SU-DHL-6 (cell line): ENCODE measurements at regions not wholly inside any gene's neighbourhood (a gene's known extent, or its start where the extent isn't known, plus 50 kb on each side); places are given as distances from the start of the nearest gene placed in this dataset.

Experiments used
- H2AFZ ChIP-seq: fragments of 200-600 bp; sonication (generic); 2 replicates; pipeline ENCODE4 v1.6.1; 2014; ENCODE audit warnings: low read depth, mild to moderate bottlenecking, moderate library complexity, mixed read lengths, antibody characterized with exemption, low read length; ENCODE audit not compliant: severe bottlenecking
- H3F3A ChIP-seq: fragments of 200-600 bp; shearing (Covaris generic); 2 replicates; pipeline ENCODE4 v1.6.0; 2016; ENCODE audit warnings: antibody characterized with exemption, mild to moderate bottlenecking; ENCODE audit not compliant: insufficient read depth
- H3K27ac ChIP-seq: fragments of 200-600 bp; sonication (generic); 2 replicates; pipeline ENCODE4 v1.5.1; 2016; ENCODE audit warnings: low read depth, mild to moderate bottlenecking, low read length, moderate library complexity, mixed read lengths
- H3K27me3 ChIP-seq: fragments of 200-600 bp; sonication (generic), shearing (Covaris generic); 2 replicates; pipeline ENCODE4 v1.6.0; 2014; ENCODE audit warnings: mild to moderate bottlenecking, low read length
- H3K36me3 ChIP-seq: fragments of 200-600 bp; sonication (generic); 2 replicates; pipeline ENCODE4 v1.6.1; 2014; ENCODE audit warnings: mild to moderate bottlenecking, low read length, mixed read lengths
- H3K4me2 ChIP-seq: fragments of 300-600, 200-600 bp; shearing (Covaris generic), sonication (generic); 2 replicates; pipeline ENCODE4 v1.6.0; 2014; ENCODE audit warnings: low read length, low read depth, mild to moderate bottlenecking; ENCODE audit not compliant: poor library complexity, severe bottlenecking
- H3K4me3 ChIP-seq: fragments of 200-600 bp; sonication (generic); 2 replicates; pipeline ENCODE4 v1.5.1; 2014; ENCODE audit warnings: antibody characterized with exemption, low read length, mild to moderate bottlenecking, mixed read lengths; ENCODE audit not compliant: insufficient read depth, poor library complexity, severe bottlenecking
- H3K79me2 ChIP-seq: fragments of 200-600 bp; sonication (generic); 2 replicates; pipeline ENCODE4 v1.6.1; 2014; ENCODE audit warnings: mild to moderate bottlenecking, low read length, moderate library complexity; ENCODE audit not compliant: insufficient read depth
- H3K9ac ChIP-seq: fragments of 200-600 bp; sonication (generic); 2 replicates; pipeline ENCODE4 v1.7.0; 2014; ENCODE audit warnings: mild to moderate bottlenecking, low read length
- H3K9me2 ChIP-seq: fragments of 200-600 bp; sonication (generic); replicated peaks from 2 replicates; pipeline ENCODE4 v1.6.1; 2014; ENCODE audit warnings: low read length; ENCODE audit not compliant: insufficient read depth
- H3K9me3 ChIP-seq: fragments of 200-600 bp; sonication (generic); 2 replicates; pipeline ENCODE4 v1.6.1; 2014; ENCODE audit warnings: low read length, mixed read lengths; ENCODE audit not compliant: insufficient read depth
- H4K20me1 ChIP-seq: fragments of 200-600 bp; sonication (generic); 2 replicates; pipeline ENCODE4 v1.6.1; 2014; ENCODE audit warnings: low read depth, mild to moderate bottlenecking, antibody characterized with exemption, low read length, moderate library complexity, mixed read lengths
- EZH2phosphoT487 ChIP-seq: fragments of 200-600 bp; sonication (generic), shearing (Covaris generic); conservative IDR thresholded peaks from 2 replicates; pipeline ENCODE4 v1.6.1; 2018; ENCODE audit warnings: mild to moderate bottlenecking, antibody characterized with exemption, low read length, moderate library complexity, mixed read lengths
- TF ChIP-seq, protein P1 (sequence below): fragments of 200-600 bp; sonication (generic); IDR thresholded peaks from one replicate; pipeline ENCODE4 v1.5.1; 2017; ENCODE audit warnings: antibody characterized with exemption, mild to moderate bottlenecking, low read length, moderate library complexity; ENCODE audit not compliant: insufficient read depth, poor library complexity, severe bottlenecking

DNA sequence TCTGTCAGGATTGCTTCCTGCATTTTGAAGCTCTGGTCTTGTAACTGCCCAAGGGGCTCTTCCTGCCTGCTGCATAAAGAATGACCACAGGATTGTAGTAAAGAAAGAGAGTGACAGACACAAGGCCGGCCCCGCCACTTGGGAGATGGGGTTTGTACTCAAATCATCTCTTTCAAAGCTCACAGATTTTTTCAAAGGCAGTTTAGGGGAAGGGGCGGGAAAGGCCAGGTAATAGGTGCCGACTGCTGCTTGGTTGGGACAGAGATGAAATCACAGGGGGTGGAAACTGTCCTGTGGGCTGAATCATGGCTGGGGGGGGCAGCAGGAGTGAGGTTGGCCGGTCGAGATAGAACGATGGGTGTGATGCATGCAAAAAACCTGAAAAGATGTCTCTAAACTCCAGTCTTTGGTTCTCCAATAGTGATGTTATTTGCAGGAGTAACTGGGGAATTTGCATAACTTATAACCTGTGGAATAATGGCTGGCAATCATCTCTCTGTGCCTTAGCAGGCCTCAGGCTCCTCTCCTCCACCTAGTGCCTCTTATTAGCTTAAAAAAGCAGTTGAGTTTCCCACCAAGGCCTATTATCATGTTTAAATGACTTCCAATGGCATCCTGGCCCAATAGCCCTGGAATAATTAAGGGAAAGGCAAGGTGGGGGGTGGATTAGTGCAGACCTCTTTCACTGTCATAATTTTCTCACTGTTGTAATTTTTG, 778.4 kb upstream of the FRG1 start:
- Histone ChIP-seq H3K9me2 (no peaks in the 10 kb centered on the region), H3K27me3 (no peaks in the 10 kb centered on the region), H2AFZ (no peak overlapping the region), H3K79me2 (no peaks in the 10 kb centered on the region), H3K36me3 (no peaks in the 10 kb centered on the region), H3K4me2 (no peak overlapping the region), H3K4me3 (no peak overlapping the region), H3K9me3 (no peaks in the 10 kb centered on the region), H3K9ac (no peak overlapping the region), H4K20me1 (no peaks in the 10 kb centered on the region), H3F3A (no peaks in the 10 kb centered on the region), H3K27ac (no peak overlapping the region)
- no peak for TF ChIP-seq EZH2phosphoT487
- TF ChIP-seq, protein P1, sequence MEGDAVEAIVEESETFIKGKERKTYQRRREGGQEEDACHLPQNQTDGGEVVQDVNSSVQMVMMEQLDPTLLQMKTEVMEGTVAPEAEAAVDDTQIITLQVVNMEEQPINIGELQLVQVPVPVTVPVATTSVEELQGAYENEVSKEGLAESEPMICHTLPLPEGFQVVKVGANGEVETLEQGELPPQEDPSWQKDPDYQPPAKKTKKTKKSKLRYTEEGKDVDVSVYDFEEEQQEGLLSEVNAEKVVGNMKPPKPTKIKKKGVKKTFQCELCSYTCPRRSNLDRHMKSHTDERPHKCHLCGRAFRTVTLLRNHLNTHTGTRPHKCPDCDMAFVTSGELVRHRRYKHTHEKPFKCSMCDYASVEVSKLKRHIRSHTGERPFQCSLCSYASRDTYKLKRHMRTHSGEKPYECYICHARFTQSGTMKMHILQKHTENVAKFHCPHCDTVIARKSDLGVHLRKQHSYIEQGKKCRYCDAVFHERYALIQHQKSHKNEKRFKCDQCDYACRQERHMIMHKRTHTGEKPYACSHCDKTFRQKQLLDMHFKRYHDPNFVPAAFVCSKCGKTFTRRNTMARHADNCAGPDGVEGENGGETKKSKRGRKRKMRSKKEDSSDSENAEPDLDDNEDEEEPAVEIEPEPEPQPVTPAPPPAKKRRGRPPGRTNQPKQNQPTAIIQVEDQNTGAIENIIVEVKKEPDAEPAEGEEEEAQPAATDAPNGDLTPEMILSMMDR, result no peak

DNA sequence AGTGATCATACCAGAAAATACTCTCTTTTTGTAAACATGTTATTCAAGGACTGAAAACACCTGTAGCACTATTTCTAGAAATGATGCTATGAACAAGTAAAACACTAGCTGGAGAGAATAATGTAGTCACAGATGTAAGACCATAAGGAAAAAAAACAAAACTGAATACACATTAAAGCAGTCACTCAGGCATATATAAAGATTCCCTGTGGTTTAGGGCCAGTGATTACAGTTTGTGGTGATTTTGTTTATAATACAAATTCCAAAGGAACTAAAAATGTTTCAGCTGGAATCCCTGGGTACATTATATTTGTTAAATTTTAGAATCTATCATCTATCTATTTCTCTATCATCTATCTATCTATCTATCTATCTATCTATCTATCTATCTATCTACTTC, 777.8 kb upstream of the FRG1 start:
- H3K4me2 ChIP-seq, result no peak overlapping the region
- no peaks in the 10 kb centered on the region for H3K79me2 ChIP-seq
- no peaks in the 10 kb centered on the region for H3K9me2 ChIP-seq
- H3K4me3 ChIP-seq, result no peak overlapping the region
- no peaks in the 10 kb centered on the region for H4K20me1 ChIP-seq
- H3K36me3 ChIP-seq, result no peaks in the 10 kb centered on the region
- no peak overlapping the region for H3K27ac ChIP-seq
- H2AFZ ChIP-seq, result no peak overlapping the region
- no peaks in the 10 kb centered on the region for H3F3A ChIP-seq
- TF ChIP-seq, protein P1, result no peak
- TF ChIP-seq EZH2phosphoT487, result no peak
- H3K9me3 ChIP-seq, result no peaks in the 10 kb centered on the region
- H3K27me3 ChIP-seq, result no peaks in the 10 kb centered on the region
- H3K9ac ChIP-seq, result no peak overlapping the region

DNA sequence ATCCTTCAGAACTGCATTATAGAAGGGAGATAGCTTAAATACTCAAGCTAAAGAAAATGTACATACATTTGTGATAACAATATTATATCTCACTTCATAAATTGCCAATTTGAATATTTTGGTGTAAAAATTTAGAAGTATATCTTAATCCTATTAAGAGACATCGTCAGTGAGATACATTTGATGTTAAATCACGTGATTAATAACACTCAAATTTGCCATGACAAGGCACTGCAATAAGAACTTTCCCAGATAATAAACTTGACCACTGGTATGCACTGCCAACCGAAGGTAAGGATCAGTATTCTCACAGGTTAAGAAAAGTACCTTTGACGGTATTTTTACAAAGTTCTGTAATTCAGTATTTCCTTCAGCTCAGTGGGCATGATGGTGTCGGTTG, 764.7 kb upstream of the FRG1 start:
- no peak overlapping the region for H3K4me2 ChIP-seq
- no peak overlapping the region for H3K27ac ChIP-seq
- no peaks in the 10 kb centered on the region for H3K9me3 ChIP-seq
- H2AFZ ChIP-seq, result no peak overlapping the region
- H3K9me2 ChIP-seq, result no peaks in the 10 kb centered on the region
- H3K36me3 ChIP-seq, result no peaks in the 10 kb centered on the region
- no peak overlapping the region for H3K4me3 ChIP-seq
- no peaks in the 10 kb centered on the region for H4K20me1 ChIP-seq
- no peak overlapping the region for H3K9ac ChIP-seq
- no peaks in the 10 kb centered on the region for H3K79me2 ChIP-seq
- no peak for TF ChIP-seq EZH2phosphoT487
- TF ChIP-seq, protein P1, result no peak
- no peaks in the 10 kb centered on the region for H3K27me3 ChIP-seq
- no peaks in the 10 kb centered on the region for H3F3A ChIP-seq
